ENCODE measurements at regions not wholly inside any gene's neighbourhood (a gene's known extent, or its start where the extent isn't known, plus 50 kb on each side); places are given as distances from the start of the nearest gene placed in this dataset.
"Not testable (repeated sequence)": the region's sequence is repeated elsewhere in the genome, so short reads cannot be mapped to it uniquely, and the experiment has no call there.

DNA sequence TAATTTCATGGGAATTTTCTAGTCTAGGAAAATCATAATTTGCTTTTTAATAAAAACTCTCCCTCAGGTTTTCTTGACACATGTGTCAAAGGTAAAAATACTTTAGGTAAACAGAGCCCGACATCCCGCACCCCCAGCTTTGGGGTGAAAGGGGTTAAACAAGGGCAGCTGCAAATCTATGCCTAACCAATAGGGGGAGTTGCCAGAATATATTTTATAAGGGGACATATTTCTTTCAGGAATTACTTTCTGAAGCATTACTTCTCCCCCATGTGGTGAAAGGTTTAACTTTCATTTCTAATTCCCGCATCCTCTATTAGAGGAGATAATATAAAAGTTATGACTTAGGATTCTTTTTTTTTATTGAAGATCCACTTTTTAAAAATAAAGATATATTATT, 53.9 kb upstream of the HEPH start:
- peak; percentile 7 for DNase-seq (ENCODE audit: low spot score)

DNA sequence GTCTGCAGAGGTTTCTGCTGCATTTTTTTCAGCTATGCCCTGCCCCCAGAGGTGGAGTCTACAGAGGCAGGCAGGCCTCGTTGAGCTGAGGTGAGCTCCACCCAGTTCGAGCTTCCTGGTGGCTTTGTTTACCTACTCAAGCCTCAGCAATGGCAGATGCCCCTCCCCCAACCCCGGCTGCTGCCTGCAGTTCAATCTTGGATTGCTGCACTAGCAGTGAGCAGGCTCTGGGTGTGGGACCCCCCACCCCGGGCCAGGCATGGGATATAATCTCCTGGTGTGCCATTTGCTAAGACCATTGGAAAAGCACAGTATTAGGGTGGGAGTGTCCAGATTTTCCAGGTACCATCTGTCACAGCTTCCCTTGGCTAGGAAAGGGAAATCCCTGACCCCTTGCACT, 56.2 kb upstream of the HEPH start:
- not testable (repeated sequence) for DNase-seq (ENCODE audit: low spot score)

DNA sequence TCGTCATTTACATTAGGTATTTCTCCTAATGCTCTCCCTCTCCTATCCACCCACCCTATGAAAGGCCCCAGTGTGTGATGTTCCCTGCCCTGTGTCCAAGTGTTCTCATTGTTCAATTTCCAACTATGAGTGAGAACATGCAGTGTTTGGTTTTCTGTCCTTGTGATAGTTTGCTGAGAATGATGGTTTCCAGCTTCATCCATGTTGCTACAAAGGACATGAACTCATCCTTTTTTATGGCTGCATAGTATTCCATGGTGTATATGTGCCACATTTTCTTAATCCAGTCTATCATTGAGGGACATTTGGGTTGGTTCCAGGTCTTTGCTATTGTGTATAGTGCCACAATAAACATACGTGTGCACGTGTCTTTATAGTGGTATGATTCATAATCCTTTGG, 61.6 kb upstream of the HEPH start:
- not testable (repeated sequence) for DNase-seq (ENCODE audit: low spot score)

DNA sequence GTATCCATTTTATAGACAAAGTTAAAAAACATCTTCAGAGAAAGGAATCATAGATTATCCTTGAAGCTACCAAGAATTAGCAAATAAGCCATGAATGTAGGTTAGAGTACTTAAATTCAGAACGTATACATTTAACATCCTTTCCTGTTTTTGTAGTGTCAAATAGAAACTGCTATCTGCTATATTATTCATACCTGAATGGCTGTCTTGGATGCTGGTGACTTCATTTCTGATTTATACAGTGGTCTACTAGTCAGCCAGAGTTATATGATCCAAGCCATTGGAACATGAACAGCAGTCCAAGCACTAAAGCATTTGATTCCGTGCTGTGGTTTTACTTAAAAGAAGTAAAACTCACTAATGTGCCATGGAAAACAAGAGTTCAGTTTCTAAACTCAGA, 58.3 kb upstream of the VSIG4 start:
- no peak for DNase-seq (ENCODE audit: low spot score)

DNA sequence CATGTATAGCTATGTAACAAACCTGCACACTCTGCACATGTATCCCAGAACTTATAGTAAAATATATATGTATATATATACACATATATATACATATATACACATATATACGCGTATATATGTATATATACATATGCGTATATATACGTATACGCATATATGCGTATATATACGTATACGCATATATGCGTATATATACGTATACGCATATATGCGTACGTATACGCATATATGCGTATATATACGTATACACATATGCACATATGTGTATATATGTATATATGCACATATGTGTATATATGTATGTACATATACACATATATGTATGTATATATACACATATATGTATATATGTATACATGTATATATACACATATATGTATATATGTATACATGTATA, 57.1 kb upstream of the VSIG4 start:
- not testable (repeated sequence) for DNase-seq (ENCODE audit: low spot score)

DNA sequence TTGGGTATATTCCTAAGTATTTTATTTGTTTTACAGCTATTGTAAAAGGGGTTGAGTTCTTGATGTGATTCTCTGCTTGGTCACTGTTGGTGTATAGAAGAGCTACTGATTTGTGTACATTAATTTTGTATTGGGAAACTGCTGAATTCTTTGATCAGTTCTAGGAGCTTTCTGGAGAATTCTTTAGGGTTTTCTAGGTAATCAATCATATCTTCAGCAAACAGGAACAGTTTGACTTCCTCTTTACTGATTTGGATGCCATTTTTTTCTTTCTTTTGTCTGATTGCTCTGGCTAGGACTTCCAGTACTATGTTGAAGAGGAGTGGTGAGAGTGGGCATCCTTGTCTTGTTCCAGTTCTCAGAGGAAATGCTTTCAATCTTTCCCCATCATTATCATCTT, 50.1 kb upstream of the VSIG4 start:
- DNase-seq (ENCODE audit: low spot score): not testable (repeated sequence)
